ENCODE measurements at regions not wholly inside any gene's neighbourhood (a gene's known extent, or its start where the extent isn't known, plus 50 kb on each side); places are given as distances from the start of the nearest gene placed in this dataset.
"Not testable (repeated sequence)": the region's sequence is repeated elsewhere in the genome, so short reads cannot be mapped to it uniquely, and the experiment has no call there.

- H3K4me1 Mint-ChIP-seq: peaks cover 14% of the 10 kb centered on the region
- H3K9me3 Mint-ChIP-seq: peaks cover 3% of the 10 kb centered on the region
- no peak overlapping the region for H3K4me3 Mint-ChIP-seq
- no peak overlapping the region for H3K27ac Mint-ChIP-seq
- no peaks in the 10 kb centered on the region for H3K27me3 Mint-ChIP-seq
- no peaks in the 10 kb centered on the region for H3K36me3 Mint-ChIP-seq (ENCODE audit: low read depth)
- ATAC-seq (replicated peaks): peak; percentile 64
These were observed 52.2 kb upstream of the MKI67 start for GRCh38 chr10:128178302-128178958.

GRCh38 chr10:128180843-128181242, 54.6 kb upstream of the MKI67 start:
- Mint-ChIP-seq H3K27ac (peak overlapping the region; percentile 77), H3K36me3 (ENCODE audit: low read depth) (no peaks in the 10 kb centered on the region), H3K9me3 (no peaks in the 10 kb centered on the region), H3K4me1 (peaks cover 14% of the 10 kb centered on the region), H3K27me3 (no peaks in the 10 kb centered on the region), H3K4me3 (peak overlapping the region; percentile 71)
- ATAC-seq (replicated peaks): peak; percentile 97

DNA sequence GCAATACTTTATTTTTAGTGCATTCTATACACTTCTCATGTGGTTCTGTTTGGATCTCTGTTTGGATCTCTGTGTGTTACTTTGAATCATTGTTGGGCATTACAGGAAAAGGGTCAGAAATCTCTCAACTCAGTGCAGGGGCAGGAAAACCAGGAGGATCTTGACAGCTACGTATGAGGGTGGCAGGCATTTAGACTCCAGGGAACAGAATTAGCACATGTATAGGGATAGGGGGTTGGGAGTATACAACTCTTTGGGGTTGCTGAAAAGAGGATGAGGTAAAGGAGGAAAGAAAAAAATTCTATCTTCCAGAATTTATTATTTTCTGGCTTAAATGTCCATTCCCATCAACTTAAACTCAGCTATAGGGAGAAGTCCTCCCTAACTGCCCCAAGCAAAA, 59.4 kb upstream of the MKI67 start:
- ATAC-seq (replicated peaks): no peak
- Mint-ChIP-seq H3K4me1 (peaks cover 20% of the 10 kb centered on the region), H3K27me3 (no peaks in the 10 kb centered on the region), H3K27ac (no peak overlapping the region), H3K4me3 (no peak overlapping the region), H3K9me3 (no peaks in the 10 kb centered on the region), H3K36me3 (ENCODE audit: low read depth) (no peaks in the 10 kb centered on the region)

DNA sequence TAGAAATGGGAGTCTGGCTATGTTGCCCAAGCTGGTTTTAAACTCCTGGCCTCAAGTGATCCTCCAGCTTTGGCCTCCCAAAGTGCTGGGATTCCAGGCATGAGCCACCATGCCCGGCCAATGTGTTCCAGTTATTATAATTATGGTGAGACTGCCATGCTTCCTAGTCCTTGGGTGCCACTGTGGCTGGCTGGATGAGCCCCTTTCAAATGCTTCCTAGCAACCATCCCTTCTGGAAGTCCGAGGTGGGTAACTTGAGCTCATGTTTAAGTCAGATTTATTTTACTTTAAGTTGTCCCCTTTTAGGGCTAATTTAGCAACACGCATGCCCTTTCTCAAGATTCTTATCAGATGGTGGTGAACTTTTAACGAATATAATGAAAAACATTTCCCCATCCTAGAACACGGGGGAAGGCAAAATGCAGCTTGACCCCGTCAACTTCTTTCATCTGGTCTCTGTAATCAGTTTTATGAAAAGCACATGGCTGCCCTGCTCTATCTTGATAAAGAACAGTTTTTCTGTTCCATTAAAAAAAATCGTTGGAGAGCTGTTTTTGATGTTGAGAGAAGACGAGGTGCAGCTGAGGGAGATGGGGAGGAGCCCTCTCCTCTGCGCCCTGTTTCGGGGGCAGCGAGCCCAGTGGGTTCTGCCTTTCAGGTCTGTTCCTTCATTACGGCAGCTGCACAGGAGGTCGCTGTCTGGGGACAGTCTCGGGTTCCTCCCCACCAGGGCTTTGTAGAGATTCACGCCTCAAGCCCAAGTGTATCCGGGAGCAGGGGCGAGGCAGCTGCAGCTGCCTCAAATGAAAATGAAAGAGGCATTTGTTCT, 61.0 kb upstream of the MKI67 start:
- H3K36me3 Mint-ChIP-seq (ENCODE audit: low read depth): no peaks in the 10 kb centered on the region
- H3K4me1 Mint-ChIP-seq: peaks cover 12% of the 10 kb centered on the region
- peak overlapping the region; percentile 95 for H3K27ac Mint-ChIP-seq
- no peaks in the 10 kb centered on the region for H3K9me3 Mint-ChIP-seq
- no peaks in the 10 kb centered on the region for H3K27me3 Mint-ChIP-seq
- H3K4me3 Mint-ChIP-seq: peak overlapping the region; percentile 93
- peak; percentile 73 for ATAC-seq (replicated peaks)

GRCh38 chr10:128187788-128188185, 61.6 kb upstream of the MKI67 start:
- peak overlapping the region; percentile 93 for H3K4me3 Mint-ChIP-seq
- peaks cover 15% of the 10 kb centered on the region for H3K4me1 Mint-ChIP-seq
- no peaks in the 10 kb centered on the region for H3K36me3 Mint-ChIP-seq (ENCODE audit: low read depth)
- H3K27ac Mint-ChIP-seq: peak overlapping the region; percentile 95
- ATAC-seq (replicated peaks): peak; percentile 35
- H3K27me3 Mint-ChIP-seq: no peaks in the 10 kb centered on the region
- no peaks in the 10 kb centered on the region for H3K9me3 Mint-ChIP-seq

GRCh38 chr10:128189176-128189575, 63.0 kb upstream of the MKI67 start:
- Mint-ChIP-seq H3K4me1 (peaks cover 15% of the 10 kb centered on the region), H3K36me3 (ENCODE audit: low read depth) (no peaks in the 10 kb centered on the region), H3K4me3 (no peak overlapping the region), H3K27me3 (no peaks in the 10 kb centered on the region), H3K27ac (no peak overlapping the region), H3K9me3 (no peaks in the 10 kb centered on the region)
- no peak for ATAC-seq (replicated peaks)

- no peaks in the 10 kb centered on the region for H3K36me3 Mint-ChIP-seq (ENCODE audit: low read depth)
- peak overlapping the region; percentile 73 for H3K27ac Mint-ChIP-seq
- no peaks in the 10 kb centered on the region for H3K9me3 Mint-ChIP-seq
- no peak overlapping the region for H3K4me3 Mint-ChIP-seq
- H3K4me1 Mint-ChIP-seq: peaks cover 15% of the 10 kb centered on the region
- H3K27me3 Mint-ChIP-seq: no peaks in the 10 kb centered on the region
- peak; percentile 19 for ATAC-seq (replicated peaks)
These were observed 65.6 kb upstream of the MKI67 start for GRCh38 chr10:128191847-128192246.

DNA sequence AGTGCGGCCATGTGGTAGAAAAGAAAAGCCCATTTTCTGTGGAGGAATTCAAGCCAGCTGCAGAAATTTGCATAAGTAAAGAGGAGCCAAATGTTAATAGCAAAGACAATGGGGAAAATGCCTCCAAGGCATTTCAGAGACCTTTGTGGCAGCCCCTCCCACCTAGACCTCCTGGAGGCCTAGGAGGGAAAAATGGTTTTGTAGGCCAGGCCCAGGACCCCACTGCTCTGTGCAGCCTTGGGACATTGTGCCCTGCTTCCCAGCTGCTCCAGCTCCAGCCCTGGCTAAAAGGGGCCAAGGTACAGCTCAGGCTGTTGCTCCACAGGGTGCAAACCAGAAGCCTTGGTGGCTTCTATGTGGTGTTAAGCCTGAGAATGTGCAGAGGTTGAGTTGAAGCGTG, 75.6 kb upstream of the MKI67 start:
- H3K36me3 Mint-ChIP-seq (ENCODE audit: low read depth): not testable (repeated sequence)

DNA sequence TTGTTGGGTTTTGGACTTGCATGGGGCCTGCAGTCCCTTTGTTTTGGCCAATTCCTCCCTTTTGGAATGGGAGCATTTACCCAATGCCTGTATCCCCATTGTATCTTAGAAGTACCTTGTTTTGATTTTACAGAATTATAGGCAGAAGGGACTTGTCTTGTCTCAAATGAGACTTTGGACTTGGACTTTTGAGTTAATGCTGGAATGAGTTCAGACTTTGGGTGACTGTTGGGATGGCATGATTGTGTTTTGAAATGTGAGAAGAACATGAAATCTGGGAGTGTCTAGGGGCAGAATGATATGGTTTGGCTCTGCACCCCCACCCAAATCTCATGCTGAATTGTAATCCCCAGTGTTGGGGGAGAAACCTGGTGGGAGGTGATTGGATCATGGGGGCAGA, 76.8 kb upstream of the MKI67 start:
- H3K36me3 Mint-ChIP-seq (ENCODE audit: low read depth): no peaks in the 10 kb centered on the region
- H3K4me1 Mint-ChIP-seq: no peaks in the 10 kb centered on the region
- H3K9me3 Mint-ChIP-seq: peaks cover 12% of the 10 kb centered on the region
- H3K27me3 Mint-ChIP-seq: no peaks in the 10 kb centered on the region
- no peak overlapping the region for H3K27ac Mint-ChIP-seq
- no peak overlapping the region for H3K4me3 Mint-ChIP-seq
- no peak for ATAC-seq (replicated peaks)

More for the DNA sequence above, 75.6 kb upstream of the MKI67 start:
- peaks cover 12% of the 10 kb centered on the region for H3K9me3 Mint-ChIP-seq
- H3K27me3 Mint-ChIP-seq; ATAC-seq (replicated peaks); H3K27ac Mint-ChIP-seq; H3K4me3 Mint-ChIP-seq; H3K4me1 Mint-ChIP-seq: not testable (repeated sequence)

GRCh38 chr10:128205591-128205990, 79.4 kb upstream of the MKI67 start:
- H3K4me3 Mint-ChIP-seq; H3K27me3 Mint-ChIP-seq; H3K27ac Mint-ChIP-seq; H3K36me3 Mint-ChIP-seq (ENCODE audit: low read depth); H3K4me1 Mint-ChIP-seq; ATAC-seq (replicated peaks): not testable (repeated sequence)
- H3K9me3 Mint-ChIP-seq: peaks cover 12% of the 10 kb centered on the region

DNA sequence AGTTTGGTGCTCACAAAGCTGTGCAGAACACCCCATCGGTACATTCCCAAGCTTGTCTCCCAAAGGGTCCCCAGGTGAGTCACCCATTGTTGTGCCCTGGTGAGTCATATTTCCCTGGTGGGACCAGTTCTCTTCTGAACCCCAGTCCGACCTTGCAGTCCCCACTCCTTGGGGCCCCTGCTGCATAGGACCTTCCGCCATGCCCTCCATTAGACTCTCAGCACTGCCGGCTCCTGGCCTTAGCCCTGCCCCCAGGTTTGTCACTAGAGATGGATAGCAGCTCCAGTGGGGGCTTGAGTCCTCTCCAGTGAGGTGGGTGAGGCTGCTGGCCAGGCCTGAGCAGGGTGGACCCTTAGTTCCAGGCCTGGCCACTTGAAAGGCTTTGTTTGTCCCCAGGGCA, 80.5 kb upstream of the MKI67 start:
- Mint-ChIP-seq H3K27me3 (no peaks in the 10 kb centered on the region), H3K4me1 (peaks cover 2% of the 10 kb centered on the region), H3K9me3 (peaks cover 7% of the 10 kb centered on the region), H3K36me3 (ENCODE audit: low read depth) (no peaks in the 10 kb centered on the region), H3K27ac (no peak overlapping the region), H3K4me3 (no peak overlapping the region)
- ATAC-seq (replicated peaks): no peak

DNA sequence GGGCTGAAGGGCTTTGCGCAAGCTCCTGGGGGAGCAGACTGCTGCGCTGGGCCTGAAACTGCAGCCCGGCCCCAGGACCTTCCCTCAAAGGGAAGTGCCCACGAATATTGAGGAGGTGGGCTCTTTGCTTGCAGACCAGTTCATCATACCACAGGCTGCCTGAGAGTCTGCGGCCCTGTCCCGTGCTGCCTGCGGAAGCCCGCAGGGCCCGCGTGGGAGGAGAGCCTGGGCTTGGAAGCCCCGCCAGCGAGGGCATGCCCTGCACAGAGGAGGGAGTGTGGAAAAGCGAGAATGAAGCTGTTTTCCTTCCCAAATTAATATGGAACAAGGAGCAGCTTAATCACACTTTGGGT, 83.6 kb upstream of the MKI67 start:
- peak; percentile 10 for ATAC-seq (replicated peaks)
- Mint-ChIP-seq H3K4me1 (peaks cover 9% of the 10 kb centered on the region), H3K9me3 (no peaks in the 10 kb centered on the region), H3K27ac (no peak overlapping the region), H3K27me3 (no peaks in the 10 kb centered on the region), H3K36me3 (ENCODE audit: low read depth) (no peaks in the 10 kb centered on the region), H3K4me3 (peak overlapping the region; percentile 64)

DNA sequence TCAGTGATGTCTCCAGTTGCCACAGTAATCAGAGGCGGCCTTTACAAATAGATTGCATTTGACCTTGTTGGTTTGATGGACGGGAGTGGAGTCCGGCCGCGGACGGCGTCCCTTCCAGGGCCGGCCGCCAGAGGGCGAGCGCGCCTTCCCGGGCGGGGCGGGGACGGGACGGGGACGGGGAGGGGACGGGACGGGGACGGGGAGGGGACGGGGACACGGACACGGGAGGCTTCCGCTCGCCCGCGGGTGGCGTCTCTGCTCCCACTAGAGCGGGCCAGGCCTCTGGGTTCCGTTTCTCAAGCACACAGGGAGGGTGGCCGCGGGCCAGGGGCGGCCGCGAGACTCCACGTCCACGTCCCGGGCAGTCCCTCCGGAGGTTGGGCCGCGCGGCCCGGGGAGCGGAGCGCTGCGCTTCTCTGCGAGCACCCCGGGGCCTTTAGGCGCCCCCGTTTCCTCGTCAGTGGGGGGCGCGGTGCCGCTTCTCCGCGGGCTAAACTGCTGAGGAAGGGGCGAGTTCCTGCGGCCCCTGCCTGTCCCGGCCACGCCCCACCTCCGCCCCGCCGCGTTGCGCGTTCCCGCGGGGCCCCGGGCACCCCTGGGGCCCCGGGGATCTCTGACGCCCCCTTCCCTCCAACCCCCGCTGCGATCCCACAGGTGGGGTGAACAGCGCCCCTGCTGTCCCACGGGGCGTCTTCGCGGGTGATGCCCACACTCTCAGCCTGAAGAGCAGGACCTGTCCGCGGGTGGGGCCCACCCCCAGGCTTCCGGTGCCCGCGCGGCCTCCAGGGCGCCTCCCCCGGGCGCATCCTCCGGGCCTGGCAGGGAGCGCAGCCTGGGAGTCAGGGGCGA, 84.2 kb upstream of the MKI67 start:
- peak; percentile 84 for ATAC-seq (replicated peaks)
- no peak overlapping the region for H3K27ac Mint-ChIP-seq
- H3K27me3 Mint-ChIP-seq: no peaks in the 10 kb centered on the region
- H3K36me3 Mint-ChIP-seq (ENCODE audit: low read depth): no peaks in the 10 kb centered on the region
- peaks cover 9% of the 10 kb centered on the region for H3K4me1 Mint-ChIP-seq
- peak overlapping the region; percentile 77 for H3K4me3 Mint-ChIP-seq
- no peaks in the 10 kb centered on the region for H3K9me3 Mint-ChIP-seq

DNA sequence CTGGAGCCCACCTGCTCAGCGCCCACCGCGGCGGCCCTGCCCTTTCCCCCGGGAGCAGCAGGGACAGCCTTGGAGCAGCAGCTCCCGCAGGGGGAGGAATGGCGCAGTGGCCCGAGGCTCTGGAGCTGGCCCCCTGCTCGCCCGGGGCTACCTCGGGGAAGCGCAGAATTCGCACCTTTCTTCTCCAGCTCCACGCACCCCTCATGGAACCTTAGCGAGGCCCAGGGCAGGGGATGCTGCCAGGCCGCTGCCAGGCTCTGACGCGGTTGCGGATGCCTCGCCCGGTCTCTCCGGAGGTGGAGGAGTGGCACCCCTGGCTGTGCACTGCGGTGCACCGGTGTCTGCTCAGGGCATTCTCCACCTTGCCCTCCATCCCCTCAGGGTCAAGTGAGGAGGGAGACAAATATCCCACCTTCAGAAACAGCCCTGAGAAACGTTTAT, 84.9 kb upstream of the MKI67 start:
- ATAC-seq (replicated peaks): no peak
- Mint-ChIP-seq H3K36me3 (ENCODE audit: low read depth) (no peaks in the 10 kb centered on the region), H3K4me3 (peak overlapping the region; percentile 77), H3K4me1 (peaks cover 9% of the 10 kb centered on the region), H3K27me3 (no peaks in the 10 kb centered on the region), H3K27ac (no peak overlapping the region), H3K9me3 (no peaks in the 10 kb centered on the region)
